ENCODE measurements at regions not wholly inside any gene's neighbourhood (a gene's known extent, or its start where the extent isn't known, plus 50 kb on each side); places are given as distances from the start of the nearest gene placed in this dataset.

DNA sequence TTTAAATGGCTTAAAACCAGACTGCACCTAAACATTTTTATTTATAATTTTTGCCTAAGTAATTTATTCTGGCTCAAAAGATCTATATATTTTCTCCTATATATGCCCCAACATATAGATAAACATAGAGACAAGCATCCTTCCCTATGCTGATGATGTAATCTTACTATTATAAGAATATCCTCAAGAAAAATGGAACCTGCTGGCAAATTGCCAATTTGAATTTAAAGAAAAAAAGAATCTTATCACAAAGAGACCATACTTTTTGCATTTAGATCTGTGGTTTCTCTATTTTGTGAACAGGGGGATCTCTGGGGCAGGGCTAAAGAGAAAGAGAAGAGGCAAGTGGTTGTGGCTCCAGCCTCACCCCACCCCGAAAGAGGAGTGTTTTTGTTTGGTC lies 107.2 kb upstream of the CMC1 start:
- CTCF ChIA-PET = no interaction called here
- in situ Hi-C loops (cut with HindIII; ENCODE audit: low pct_unique_long_range_greater_than_20kb, low sequenced_read_pairs) (no loop called here), intact Hi-C loops (cut with micrococcal nuclease; ENCODE audit: unreplicated experiment) (no loop called here)
- Histone ChIP-seq H3K4me3 (ENCODE audit: low read depth in 2 of 2, low read length in 2 of 2) (no peak overlapping the region), H3K27me3 (ENCODE audit: control insufficient read depth, insufficient read depth, low read length) (no peaks in the 10 kb centered on the region; the same call in 1 of the 2 replicates), H3K9me3 (ENCODE audit: control insufficient read depth, insufficient read depth, low read depth, low read length) (no peaks in the 10 kb centered on the region), H3K4me1 (ENCODE audit: control insufficient read depth, insufficient read depth, low read length) (no peaks in the 10 kb centered on the region), H3K27ac (ENCODE audit: low read length) (no peak overlapping the region), H3K36me3 (ENCODE audit: control insufficient read depth, insufficient read depth, low read length) (no peaks in the 10 kb centered on the region)
- no TSS peak for BruUV-seq (replicated peaks)
- no peak for DNase-seq (ENCODE audit: low read depth, low spot score)
- no peak for ATAC-seq
- TF ChIP-seq SIN3A (IDR thresholded peaks at IDR 0.05; ENCODE audit: borderline replicate concordance, insufficient read depth, low read depth, low read length) = no peak
- TF ChIP-seq TCF7L2 (IDR thresholded peaks at IDR 0.05; ENCODE audit: low read depth, low read length) = no peak
- no peak for TF ChIP-seq CTCF (IDR thresholded peaks at IDR 0.05)
- TF ChIP-seq POLR2AphosphoS5 (IDR thresholded peaks at IDR 0.05; ENCODE audit: low read depth, low read length) = no peak
- TF ChIP-seq, protein P1, sequence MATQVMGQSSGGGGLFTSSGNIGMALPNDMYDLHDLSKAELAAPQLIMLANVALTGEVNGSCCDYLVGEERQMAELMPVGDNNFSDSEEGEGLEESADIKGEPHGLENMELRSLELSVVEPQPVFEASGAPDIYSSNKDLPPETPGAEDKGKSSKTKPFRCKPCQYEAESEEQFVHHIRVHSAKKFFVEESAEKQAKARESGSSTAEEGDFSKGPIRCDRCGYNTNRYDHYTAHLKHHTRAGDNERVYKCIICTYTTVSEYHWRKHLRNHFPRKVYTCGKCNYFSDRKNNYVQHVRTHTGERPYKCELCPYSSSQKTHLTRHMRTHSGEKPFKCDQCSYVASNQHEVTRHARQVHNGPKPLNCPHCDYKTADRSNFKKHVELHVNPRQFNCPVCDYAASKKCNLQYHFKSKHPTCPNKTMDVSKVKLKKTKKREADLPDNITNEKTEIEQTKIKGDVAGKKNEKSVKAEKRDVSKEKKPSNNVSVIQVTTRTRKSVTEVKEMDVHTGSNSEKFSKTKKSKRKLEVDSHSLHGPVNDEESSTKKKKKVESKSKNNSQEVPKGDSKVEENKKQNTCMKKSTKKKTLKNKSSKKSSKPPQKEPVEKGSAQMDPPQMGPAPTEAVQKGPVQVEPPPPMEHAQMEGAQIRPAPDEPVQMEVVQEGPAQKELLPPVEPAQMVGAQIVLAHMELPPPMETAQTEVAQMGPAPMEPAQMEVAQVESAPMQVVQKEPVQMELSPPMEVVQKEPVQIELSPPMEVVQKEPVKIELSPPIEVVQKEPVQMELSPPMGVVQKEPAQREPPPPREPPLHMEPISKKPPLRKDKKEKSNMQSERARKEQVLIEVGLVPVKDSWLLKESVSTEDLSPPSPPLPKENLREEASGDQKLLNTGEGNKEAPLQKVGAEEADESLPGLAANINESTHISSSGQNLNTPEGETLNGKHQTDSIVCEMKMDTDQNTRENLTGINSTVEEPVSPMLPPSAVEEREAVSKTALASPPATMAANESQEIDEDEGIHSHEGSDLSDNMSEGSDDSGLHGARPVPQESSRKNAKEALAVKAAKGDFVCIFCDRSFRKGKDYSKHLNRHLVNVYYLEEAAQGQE (IDR thresholded peaks at IDR 0.05; ENCODE audit: insufficient read depth in 1 of 2, low read depth in 2 of 2, low read length in 1 of 2) = no peak
- POLR2A ChIA-PET = no interaction called here

DNA sequence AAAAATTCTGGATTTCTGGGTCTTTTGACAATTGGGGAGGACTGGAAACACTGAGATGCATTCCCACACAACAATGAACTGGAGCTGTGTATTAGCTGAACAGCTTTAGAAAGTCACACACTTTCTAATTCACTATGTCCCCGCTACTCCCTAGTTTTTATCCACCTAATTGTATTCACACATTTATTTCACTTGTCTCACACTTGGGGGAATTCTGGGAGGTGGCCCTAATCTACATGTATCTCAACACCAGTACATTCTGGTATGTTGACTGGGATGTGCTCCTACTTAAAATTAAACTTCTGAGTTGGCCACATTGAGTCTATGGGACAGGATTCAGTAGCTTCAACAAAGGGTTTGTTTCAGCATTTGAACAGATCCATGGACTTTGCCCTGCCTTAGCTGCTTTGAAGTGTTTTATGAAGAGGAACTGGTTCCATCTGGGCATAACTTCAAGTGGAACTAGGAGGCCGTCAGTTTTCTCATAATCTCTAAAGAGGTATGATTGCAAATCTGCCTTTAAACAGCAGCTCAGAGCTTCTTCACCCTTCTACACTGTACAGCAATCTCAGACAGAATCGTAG lies 106.5 kb upstream of the CMC1 start:
- in situ Hi-C loops (cut with HindIII; ENCODE audit: low pct_unique_long_range_greater_than_20kb, low sequenced_read_pairs) = no loop called here
- no peak for DNase-seq (ENCODE audit: low read depth, low spot score)
- ChIA-PET CTCF (no interaction called here), POLR2A (interaction anchor here (0.6 kb wide), 1 partner anchor 201 kb away, joined by 4 read pairs; no protein-coding TSS in a partner anchor)
- no TSS peak for BruUV-seq (replicated peaks)
- H3K27ac ChIP-seq (ENCODE audit: low read length) = no peak overlapping the region
- no peaks in the 10 kb centered on the region; the same call in 1 of the 2 replicates for H3K27me3 ChIP-seq (ENCODE audit: control insufficient read depth, insufficient read depth, low read length)
- no peaks in the 10 kb centered on the region for H3K9me3 ChIP-seq (ENCODE audit: control insufficient read depth, insufficient read depth, low read depth, low read length)
- TF ChIP-seq, protein P1 (IDR thresholded peaks at IDR 0.05; ENCODE audit: insufficient read depth in 1 of 2, low read depth in 2 of 2, low read length in 1 of 2) = no peak
- TF ChIP-seq POLR2AphosphoS5 (IDR thresholded peaks at IDR 0.05; ENCODE audit: low read depth, low read length) = no peak
- TF ChIP-seq TCF7L2 (IDR thresholded peaks at IDR 0.05; ENCODE audit: low read depth, low read length) = no peak
- no peak for TF ChIP-seq CTCF (IDR thresholded peaks at IDR 0.05)
- no peak for TF ChIP-seq SIN3A (IDR thresholded peaks at IDR 0.05; ENCODE audit: borderline replicate concordance, insufficient read depth, low read depth, low read length)
- no peaks in the 10 kb centered on the region for H3K4me1 ChIP-seq (ENCODE audit: control insufficient read depth, insufficient read depth, low read length)
- no peaks in the 10 kb centered on the region for H3K36me3 ChIP-seq (ENCODE audit: control insufficient read depth, insufficient read depth, low read length)
- no peak for ATAC-seq
- intact Hi-C loops (cut with micrococcal nuclease; ENCODE audit: unreplicated experiment) = no loop called here
- H3K4me3 ChIP-seq (ENCODE audit: low read depth in 2 of 2, low read length in 2 of 2) = no peak overlapping the region
